ENCODE measurements at regions not wholly inside any gene's neighbourhood (a gene's known extent, or its start where the extent isn't known, plus 50 kb on each side); places are given as distances from the start of the nearest gene placed in this dataset.

DNA sequence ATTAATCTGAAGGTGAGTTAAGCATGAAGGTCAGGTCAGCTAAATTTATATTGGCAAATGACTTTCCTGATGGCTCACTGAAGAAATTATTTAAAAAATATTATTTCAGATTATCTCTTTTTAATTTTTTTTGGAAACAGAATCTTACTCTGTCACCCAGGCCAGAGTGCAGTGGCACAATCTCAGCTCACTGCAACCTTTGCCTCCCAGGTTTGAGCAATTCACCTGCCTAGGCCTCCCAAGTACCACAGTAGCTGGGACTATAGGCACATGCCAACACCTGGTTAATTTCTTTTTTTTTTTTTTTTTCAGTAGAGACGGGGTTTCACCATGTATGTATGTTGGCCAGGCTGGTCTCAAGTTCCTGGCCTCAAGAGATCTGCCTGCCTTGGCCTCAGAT is 976.7 kb downstream of the TTLL7 start:
- Histone ChIP-seq H3K9me3 (no peaks in the 10 kb centered on the region), H3K4me1 (no peaks in the 10 kb centered on the region), H3K4me3 (no peak overlapping the region), H3K27ac (no peak overlapping the region), H3K36me3 (no peaks in the 10 kb centered on the region), H3K27me3 (no peaks in the 10 kb centered on the region)
- TF ChIP-seq, protein P1, sequence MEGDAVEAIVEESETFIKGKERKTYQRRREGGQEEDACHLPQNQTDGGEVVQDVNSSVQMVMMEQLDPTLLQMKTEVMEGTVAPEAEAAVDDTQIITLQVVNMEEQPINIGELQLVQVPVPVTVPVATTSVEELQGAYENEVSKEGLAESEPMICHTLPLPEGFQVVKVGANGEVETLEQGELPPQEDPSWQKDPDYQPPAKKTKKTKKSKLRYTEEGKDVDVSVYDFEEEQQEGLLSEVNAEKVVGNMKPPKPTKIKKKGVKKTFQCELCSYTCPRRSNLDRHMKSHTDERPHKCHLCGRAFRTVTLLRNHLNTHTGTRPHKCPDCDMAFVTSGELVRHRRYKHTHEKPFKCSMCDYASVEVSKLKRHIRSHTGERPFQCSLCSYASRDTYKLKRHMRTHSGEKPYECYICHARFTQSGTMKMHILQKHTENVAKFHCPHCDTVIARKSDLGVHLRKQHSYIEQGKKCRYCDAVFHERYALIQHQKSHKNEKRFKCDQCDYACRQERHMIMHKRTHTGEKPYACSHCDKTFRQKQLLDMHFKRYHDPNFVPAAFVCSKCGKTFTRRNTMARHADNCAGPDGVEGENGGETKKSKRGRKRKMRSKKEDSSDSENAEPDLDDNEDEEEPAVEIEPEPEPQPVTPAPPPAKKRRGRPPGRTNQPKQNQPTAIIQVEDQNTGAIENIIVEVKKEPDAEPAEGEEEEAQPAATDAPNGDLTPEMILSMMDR (IDR thresholded peaks at IDR 0.05): no peak
- intact Hi-C loops (cut with DNase I): no loop called here
- DNase-seq (no peak), ATAC-seq (no peak), FAIRE-seq (no peak)
- WGBS, 2 donors: 88 to 91% methylated on average over 1 of the region's 1 CpG

DNA sequence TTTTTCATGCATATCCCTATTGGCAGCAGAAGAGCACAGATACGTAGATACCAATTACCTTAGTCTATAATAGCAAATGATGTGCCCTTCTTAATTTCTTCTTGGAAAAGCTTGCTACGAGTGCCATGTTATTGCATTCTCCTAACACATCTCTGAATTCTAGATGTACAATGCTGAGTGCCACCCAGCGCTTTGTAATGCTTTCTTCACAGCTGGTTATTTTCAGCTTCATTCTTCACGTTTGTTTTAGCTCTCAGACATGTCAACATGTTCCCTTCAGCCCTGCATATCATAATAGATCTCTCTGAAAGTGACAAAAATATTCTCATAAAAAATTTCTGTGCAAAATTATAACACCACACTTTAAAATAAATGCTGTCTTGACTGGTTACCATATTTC is 981.2 kb downstream of the TTLL7 start:
- intact Hi-C loops (cut with DNase I): no loop called here
- Histone ChIP-seq H3K27ac (no peak overlapping the region), H3K27me3 (no peaks in the 10 kb centered on the region), H3K4me3 (no peak overlapping the region), H3K9me3 (no peaks in the 10 kb centered on the region), H3K4me1 (no peaks in the 10 kb centered on the region), H3K36me3 (no peaks in the 10 kb centered on the region)
- FAIRE-seq (no peak), ATAC-seq (no peak), DNase-seq (no peak)
- TF ChIP-seq, protein P1 (IDR thresholded peaks at IDR 0.05): no peak
- 80% methylated on average over 4 of the region's 4 CpGs for WGBS, 2 donors

DNA sequence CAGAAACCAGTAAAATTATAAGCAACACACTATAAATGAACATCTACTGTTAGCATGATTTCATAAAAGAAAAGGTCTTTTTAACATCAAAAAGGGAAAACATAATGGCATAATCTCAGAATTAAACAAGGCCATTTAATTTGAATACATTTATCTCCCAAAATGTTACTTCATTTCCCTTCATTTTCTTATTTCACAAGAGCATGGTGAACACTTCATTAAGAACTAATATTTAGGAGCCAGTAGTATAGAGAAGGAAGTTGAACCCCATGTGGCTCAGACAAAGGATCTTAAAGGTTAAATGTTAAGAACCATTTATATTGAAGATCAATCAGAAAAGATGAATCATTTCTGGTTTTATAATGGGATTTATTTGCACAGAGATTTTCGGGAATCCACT is 981.7 kb downstream of the TTLL7 start:
- FAIRE-seq (no peak), DNase-seq (no peak), ATAC-seq (no peak)
- H3K4me3 ChIP-seq: no peak overlapping the region
- no peaks in the 10 kb centered on the region for H3K27me3 ChIP-seq
- no peaks in the 10 kb centered on the region for H3K9me3 ChIP-seq
- WGBS, 2 donors: 67 to 76% methylated on average over 1 of the region's 1 CpG
- no peaks in the 10 kb centered on the region for H3K36me3 ChIP-seq
- H3K4me1 ChIP-seq: no peaks in the 10 kb centered on the region
- no peak overlapping the region for H3K27ac ChIP-seq
- TF ChIP-seq, protein P1 (IDR thresholded peaks at IDR 0.05): no peak
- intact Hi-C loops (cut with DNase I): no loop called here

DNA sequence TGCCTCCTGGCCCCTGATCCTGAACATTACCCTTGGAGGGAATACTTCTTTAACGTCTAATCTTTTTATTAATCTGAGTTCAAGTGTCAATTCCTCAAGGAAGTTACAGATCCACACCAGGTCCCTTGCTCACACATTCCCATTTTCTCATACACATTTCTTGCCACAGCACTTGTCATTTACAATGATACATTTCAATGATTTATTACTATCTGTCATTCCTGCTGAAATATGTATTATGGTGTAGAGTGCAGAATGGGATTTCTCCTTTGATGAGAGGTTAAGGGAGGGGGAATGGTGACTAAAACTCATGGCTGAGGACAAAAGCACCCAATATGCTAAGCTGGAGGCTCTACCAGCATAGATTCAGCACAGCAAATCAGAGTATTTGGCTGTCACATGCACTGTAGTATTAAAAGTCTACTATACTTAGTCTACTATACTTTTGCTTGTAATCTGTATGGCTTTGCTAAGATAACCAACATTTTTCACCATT is 982.5 kb downstream of the TTLL7 start:
- no peaks in the 10 kb centered on the region for H3K27me3 ChIP-seq
- WGBS, 2 donors: 59 to 69% methylated on average over 1 of the region's 1 CpG
- FAIRE-seq: no peak
- no peak for ATAC-seq
- no peaks in the 10 kb centered on the region for H3K4me1 ChIP-seq
- H3K4me3 ChIP-seq: no peak overlapping the region
- intact Hi-C loops (cut with DNase I): no loop called here
- H3K9me3 ChIP-seq: no peaks in the 10 kb centered on the region
- no peak for DNase-seq
- TF ChIP-seq, protein P1 (IDR thresholded peaks at IDR 0.05): no peak
- no peak overlapping the region for H3K27ac ChIP-seq
- H3K36me3 ChIP-seq: no peaks in the 10 kb centered on the region

DNA sequence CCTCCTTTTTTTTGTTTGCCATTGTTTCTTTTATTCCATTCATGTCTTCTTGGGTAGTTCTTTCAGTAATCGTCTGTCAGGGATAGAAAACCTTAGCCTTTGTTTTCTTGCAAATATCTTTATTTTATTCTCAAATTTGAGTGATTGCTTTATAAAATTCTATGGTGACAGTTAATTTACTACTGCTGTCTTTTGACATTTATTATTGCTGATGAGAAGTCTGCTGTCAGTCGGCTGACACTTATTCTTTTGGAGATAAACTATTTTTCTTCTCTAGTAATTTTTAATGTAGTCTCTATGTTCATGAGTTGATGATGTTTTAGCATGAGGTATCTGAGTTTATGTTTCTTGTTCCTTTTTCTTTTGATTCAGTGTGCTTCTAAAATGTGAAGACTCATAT is 983.8 kb downstream of the TTLL7 start:
- WGBS, 2 donors: 80 to 82% methylated on average over 2 of the region's 2 CpGs
- Histone ChIP-seq H3K4me1 (no peaks in the 10 kb centered on the region), H3K27me3 (no peaks in the 10 kb centered on the region), H3K9me3 (no peaks in the 10 kb centered on the region), H3K27ac (no peak overlapping the region), H3K36me3 (no peaks in the 10 kb centered on the region), H3K4me3 (no peak overlapping the region)
- ATAC-seq: no peak
- no peak for FAIRE-seq
- intact Hi-C loops (cut with DNase I): no loop called here
- DNase-seq: no peak
- TF ChIP-seq, protein P1 (IDR thresholded peaks at IDR 0.05): no peak

Measured in pancreas (tissue), 10 donors.